ENCODE measurements at regions not wholly inside any gene's neighbourhood (a gene's known extent, or its start where the extent isn't known, plus 50 kb on each side); places are given as distances from the start of the nearest gene placed in this dataset.
"Not testable (repeated sequence)": the region's sequence is repeated elsewhere in the genome, so short reads cannot be mapped to it uniquely, and the experiment has no call there.

GRCh38 chr7:73147681-73148080 is 61.8 kb upstream of the SPDYE9 start:
- POLR2A ChIA-PET; H3K9me3 ChIP-seq (ENCODE audit: low read length); CTCF ChIA-PET (ENCODE audit: unreplicated experiment); H3K4me3 ChIP-seq (ENCODE audit: low read depth, low read length, poor library complexity, severe bottlenecking); H2AFZ ChIP-seq (ENCODE audit: low read length); intact Hi-C loops (cut with micrococcal nuclease; ENCODE audit: unreplicated experiment); BruUV-seq (replicated peaks); DNase-seq (ENCODE audit: low spot score); H3K4me1 ChIP-seq (ENCODE audit: insufficient read depth, low read length, poor library complexity, severe bottlenecking); H3K9me2 ChIP-seq (ENCODE audit: insufficient read depth, low read length); H4K20me1 ChIP-seq (ENCODE audit: insufficient read depth, low read length); H3K79me2 ChIP-seq (ENCODE audit: insufficient read depth, low read depth, low read length); H3K27ac ChIP-seq (ENCODE audit: low read depth, low read length, poor library complexity, severe bottlenecking); H3K4me2 ChIP-seq (ENCODE audit: low read length); H3K36me3 ChIP-seq (ENCODE audit: insufficient read depth, low read length): not testable (repeated sequence)

DNA sequence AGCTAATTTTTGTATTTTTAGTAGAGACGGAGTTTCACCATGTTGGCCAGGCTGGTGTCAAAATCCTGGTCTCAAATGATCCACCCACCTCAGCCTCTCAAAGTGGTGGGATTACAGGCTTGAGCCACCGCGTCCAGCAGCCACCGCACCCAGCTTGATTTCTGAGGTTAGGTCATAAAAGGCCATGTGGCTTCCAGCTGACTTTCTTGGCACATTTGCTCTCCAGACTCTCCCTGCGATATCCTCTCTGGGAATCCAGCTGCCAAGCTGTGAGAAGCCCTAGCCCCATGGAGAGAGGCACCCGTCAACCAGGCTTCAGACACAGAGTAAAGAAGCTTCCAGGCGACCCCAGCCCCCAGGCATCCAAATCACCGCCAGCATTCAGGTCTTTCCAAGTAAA is 58.2 kb upstream of the SPDYE9 start:
- H4K20me1 ChIP-seq (ENCODE audit: insufficient read depth, low read length); H3K4me2 ChIP-seq (ENCODE audit: low read length); H2AFZ ChIP-seq (ENCODE audit: low read length); POLR2A ChIA-PET; H3K79me2 ChIP-seq (ENCODE audit: insufficient read depth, low read depth, low read length); H3K4me3 ChIP-seq (ENCODE audit: low read depth, low read length, poor library complexity, severe bottlenecking); CTCF ChIA-PET (ENCODE audit: unreplicated experiment); H3K27ac ChIP-seq (ENCODE audit: low read depth, low read length, poor library complexity, severe bottlenecking); DNase-seq (ENCODE audit: low spot score); H3K4me1 ChIP-seq (ENCODE audit: insufficient read depth, low read length, poor library complexity, severe bottlenecking); intact Hi-C loops (cut with micrococcal nuclease; ENCODE audit: unreplicated experiment); H3K9me2 ChIP-seq (ENCODE audit: insufficient read depth, low read length); BruUV-seq (replicated peaks); H3K9me3 ChIP-seq (ENCODE audit: low read length); H3K36me3 ChIP-seq (ENCODE audit: insufficient read depth, low read length): not testable (repeated sequence)

DNA sequence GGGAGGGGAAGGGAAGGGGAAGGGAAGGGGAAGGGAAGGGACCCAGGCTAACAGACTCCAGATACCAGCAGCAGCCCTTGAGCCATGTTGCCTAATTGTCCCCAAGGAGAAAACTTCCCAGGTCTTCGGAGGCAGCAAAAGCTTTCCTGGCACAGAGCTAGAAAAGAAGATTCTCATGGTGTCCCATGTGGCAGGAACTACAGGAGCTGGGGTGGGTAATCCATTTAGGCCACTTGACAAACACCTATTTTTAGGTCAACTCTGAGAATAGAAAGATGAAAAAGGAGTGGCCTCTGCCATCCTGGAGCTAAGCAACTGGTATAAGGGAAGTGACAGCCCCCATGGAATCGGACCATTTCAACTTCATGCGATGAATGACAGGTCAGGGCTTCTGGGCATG is 52.1 kb upstream of the SPDYE9 start:
- H2AFZ ChIP-seq (ENCODE audit: low read length); POLR2A ChIA-PET; H3K4me1 ChIP-seq (ENCODE audit: insufficient read depth, low read length, poor library complexity, severe bottlenecking); H3K27ac ChIP-seq (ENCODE audit: low read depth, low read length, poor library complexity, severe bottlenecking); H3K4me3 ChIP-seq (ENCODE audit: low read depth, low read length, poor library complexity, severe bottlenecking); CTCF ChIA-PET (ENCODE audit: unreplicated experiment); H4K20me1 ChIP-seq (ENCODE audit: insufficient read depth, low read length); H3K4me2 ChIP-seq (ENCODE audit: low read length); intact Hi-C loops (cut with micrococcal nuclease; ENCODE audit: unreplicated experiment); H3K9me2 ChIP-seq (ENCODE audit: insufficient read depth, low read length); H3K9me3 ChIP-seq (ENCODE audit: low read length); DNase-seq (ENCODE audit: low spot score); H3K36me3 ChIP-seq (ENCODE audit: insufficient read depth, low read length); H3K79me2 ChIP-seq (ENCODE audit: insufficient read depth, low read depth, low read length); BruUV-seq (replicated peaks): not testable (repeated sequence)
